K562 (cell line): ENCODE measurements at regions not wholly inside any gene's neighbourhood (a gene's known extent, or its start where the extent isn't known, plus 50 kb on each side); places are given as distances from the start of the nearest gene placed in this dataset.

ENCODE experiments used
- ATAC-seq: fragments of 200-7000 bp; cut with Tn5 transposase; 3 replicates; pipeline ENCODE4 v1.9.1; 2020; ENCODE audit warnings: moderate library complexity
- BruUV-seq: library from RNA; stranded (reverse); fragments of 400-500 nt; replicated peaks from 2 replicates; lab custom pipeline; 2021; lab: Mats Ljungman, UMichigan
- CTCF ChIA-PET: fragments of 300-600 bp; formaldehyde crosslinking; extraction: SDS; loops from one replicate; lab custom pipeline; 2021; ENCODE audit warnings: low intra/inter-chr PET ratio; lab: Yijun Ruan, JAX
- POLR2A ChIA-PET: fragments of 300-600, 350-650 bp; sonication (Branson Sonifier 250); formaldehyde crosslinking; extraction: SDS; loops from one replicate; lab custom pipeline; 2021; ENCODE audit warnings: antibody characterized with exemption, inconsistent platforms; lab: Yijun Ruan, JAX
- DNase-seq, 4 experiments: peaks; one replicate each; pipeline versions ENCODE4 v3.0.0 to v3.0.0-alpha.2; 2011 to 2018; ENCODE audit warnings: low spot score in 3 of 4, mixed read lengths in 3 of 4; ENCODE audit errors: extremely low read depth in 1 of 4
- FAIRE-seq: peaks from 2 replicates; lab custom pipeline; 2011; peaks lifted over from hg19 to GRCh38; lab: Jason Lieb, UNC
- H2AFZ ChIP-seq: 2 replicates; pipeline ENCODE4 v1.6.0; 2011; ENCODE audit warnings: low read depth, low read length, control low read depth, inconsistent platforms
- H3K27ac ChIP-seq: fragments of 200-600 bp; 3 replicates; pipeline ENCODE4 v1.8.0; 2011; ENCODE audit warnings: low read depth, mild to moderate bottlenecking, control low read depth, inconsistent platforms, low read length, moderate library complexity, mixed read lengths; ENCODE audit errors: extremely low read depth
- H3K27me3 ChIP-seq, 2 experiments: fragments of 300-600 bp in 1 of 2; 2 replicates in 1 of 2; 3 replicates in 1 of 2; pipeline versions ENCODE4 v1.6.0 to v1.8.0; 2011; ENCODE audit warnings: inconsistent platforms in 2 of 2, low read length in 2 of 2, mild to moderate bottlenecking in 1 of 2, mixed read lengths in 1 of 2, moderate library complexity in 1 of 2; ENCODE audit not compliant: control insufficient read depth in 2 of 2, insufficient read depth in 2 of 2
- H3K36me3 ChIP-seq: fragments of 300-600 bp; 3 replicates; pipeline ENCODE4 v1.8.0; 2011; ENCODE audit warnings: mild to moderate bottlenecking, low read length, inconsistent platforms; ENCODE audit not compliant: control insufficient read depth, insufficient read depth
- H3K4me1 ChIP-seq, 2 experiments: fragments of 200-600 bp in 1 of 2; replicated peaks in 1 of 2; 2 replicates in 1 of 2; 3 replicates in 1 of 2; pipeline versions ENCODE4 v1.5.1 to v1.8.0; 2011; ENCODE audit warnings: inconsistent platforms in 2 of 2, low read length in 2 of 2, mild to moderate bottlenecking in 1 of 2, mixed read lengths in 1 of 2, moderate library complexity in 1 of 2; ENCODE audit not compliant: control insufficient read depth in 2 of 2, insufficient read depth in 2 of 2
- H3K4me2 ChIP-seq: 2 replicates; pipeline ENCODE4 v1.6.1; 2011; ENCODE audit warnings: low read length, control low read depth, inconsistent platforms, mixed read lengths; ENCODE audit not compliant: insufficient read depth
- H3K4me3 ChIP-seq: fragments of 200-600 bp; sonication (generic), shearing (Covaris generic); 2 replicates; pipeline ENCODE4 v1.5.1; 2016; ENCODE audit warnings: control low read depth, inconsistent platforms
- H3K79me2 ChIP-seq: fragments of 200-600 bp; 3 replicates; pipeline ENCODE4 v1.8.0; 2011; ENCODE audit warnings: low read length, inconsistent platforms; ENCODE audit not compliant: control insufficient read depth, insufficient read depth
- H3K9ac ChIP-seq, 2 experiments: 2 replicates each; pipeline versions ENCODE4 v1.6.0 to v1.6.1; 2011; ENCODE audit warnings: low read depth in 2 of 2, low read length in 2 of 2, control low read depth in 1 of 2, inconsistent platforms in 1 of 2, mild to moderate bottlenecking in 1 of 2, mixed read lengths in 1 of 2; ENCODE audit not compliant: insufficient read depth in 1 of 2
- H3K9me1 ChIP-seq: one replicate; pipeline ENCODE4 v1.6.0; 2011; ENCODE audit warnings: inconsistent platforms, mild to moderate bottlenecking, low read length, moderate library complexity; ENCODE audit not compliant: control insufficient read depth, insufficient read depth
- H3K9me3 ChIP-seq: replicated peaks from 2 replicates; pipeline ENCODE4 v1.5.1; 2011; ENCODE audit warnings: low read depth, low read length, inconsistent platforms; ENCODE audit not compliant: control insufficient read depth, insufficient read depth
- H4K20me1 ChIP-seq: replicated peaks from 2 replicates; pipeline ENCODE4 v1.6.1; 2011; ENCODE audit warnings: low read length, inconsistent platforms, mixed read lengths; ENCODE audit not compliant: control insufficient read depth, insufficient read depth
- BRCA1 ChIP-seq, 2 experiments: fragments of 450-650 bp in 1 of 2; sonication (generic) in 1 of 2; formaldehyde crosslinking in 1 of 2; IDR thresholded peaks; 2 replicates each; pipeline versions ENCODE4 v1.5.0 to v1.6.1; 2017 to 2020; ENCODE audit warnings: mild to moderate bottlenecking in 1 of 2, missing genetic modification reagents in 1 of 2
- EZH2 ChIP-seq: IDR thresholded peaks from 2 replicates; pipeline ENCODE4 v1.6.1; 2012; ENCODE audit warnings: low read depth, mild to moderate bottlenecking, inconsistent platforms, low read length, borderline replicate concordance
- FOSL1 ChIP-seq: fragments of 200-800 bp; sonication (Bioruptor generic); conservative IDR thresholded peaks from 2 replicates; pipeline ENCODE4 v1.6.1; 2016; ENCODE audit warnings: missing genetic modification characterization, missing compliant biosample characterization
- OTX1 ChIP-seq: fragments of 450-650 bp; formaldehyde crosslinking; IDR thresholded peaks from 2 replicates; pipeline ENCODE4 v1.4.0; 2022; ENCODE audit warnings: mild to moderate bottlenecking
- PRPF4 ChIP-seq: fragments of 200-400 bp; formaldehyde crosslinking; IDR thresholded peaks from one replicate; pipeline ENCODE4 v1.6.1; 2017; ENCODE audit warnings: low read length, low read depth, mild to moderate bottlenecking; ENCODE audit not compliant: insufficient read depth, poor library complexity, severe bottlenecking
- SMARCA4 ChIP-seq: fragments of 450-650 bp; IDR thresholded peaks from 2 replicates; pipeline ENCODE4 v1.6.1; 2016
- ZBTB1 ChIP-seq: sonication (generic); formaldehyde crosslinking; IDR thresholded peaks from 2 replicates; pipeline ENCODE4 v1.8.1; 2023; ENCODE audit warnings: missing genetic modification reagents, low read depth, mild to moderate bottlenecking, borderline replicate concordance
- ZNF561 ChIP-seq: fragments of 450-650 bp; formaldehyde crosslinking; conservative IDR thresholded peaks from 2 replicates; pipeline ENCODE4 v1.4.0; 2020; ENCODE audit warnings: mild to moderate bottlenecking, moderate library complexity
- ZNF785 ChIP-seq: fragments of 250-450 bp; sonication (Bioruptor Pico); IDR thresholded peaks from 2 replicates; pipeline ENCODE4 v1.4.0; 2020; ENCODE audit warnings: mild to moderate bottlenecking
- WGBS: fragments of 100-300 bp; shearing (Covaris generic); methylation state at CpG from one replicate; pipeline ENCODE4 v1.1.6; 2016; ENCODE audit warnings: low coverage, mixed read lengths; ENCODE audit not compliant: insufficient coverage; ENCODE audit errors: missing lambda C conversion rate; 5-methylcytosine and 5-hydroxymethylcytosine counted together
- in situ Hi-C: fragments of 300-500 bp; cut with MboI; formaldehyde crosslinking; loops from 4 replicates; pipeline ENCODE4 v1.15.0; 2018; ENCODE audit warnings: inconsistent platforms, mixed read lengths
- intact Hi-C: fragments of 100-400 bp; cut with micrococcal nuclease; formaldehyde crosslinking; loops from 2 replicates; pipeline ENCODE4 v1.14.2; 2022
- TF ChIP-seq, protein P1 (sequence below), 3 experiments: fragments of 200-800 bp in 1 of 3; fragments of 250-450 bp in 1 of 3; fragments of 450-650 bp in 1 of 3; sonication (Bioruptor Pico) in 1 of 3; sonication (Bioruptor generic) in 1 of 3; formaldehyde crosslinking in 1 of 3; IDR thresholded peaks; 2 replicates each; pipeline versions ENCODE4 v1.6.1 to v1.8.0; 2016 to 2022; ENCODE audit warnings: mild to moderate bottlenecking in 2 of 3, missing genetic modification characterization in 2 of 3, missing compliant biosample characterization in 1 of 3, moderate library complexity in 1 of 3
- TF ChIP-seq, protein P2 (sequence below): fragments of 250-450 bp; sonication (Bioruptor Pico); IDR thresholded peaks from 2 replicates; pipeline ENCODE4 v1.4.0; 2020
- TF ChIP-seq, protein P3 (sequence below): sonication (generic); formaldehyde crosslinking; IDR thresholded peaks from 2 replicates; pipeline ENCODE4 v1.8.1; 2023; ENCODE audit warnings: mild to moderate bottlenecking, missing genetic modification reagents

DNA sequence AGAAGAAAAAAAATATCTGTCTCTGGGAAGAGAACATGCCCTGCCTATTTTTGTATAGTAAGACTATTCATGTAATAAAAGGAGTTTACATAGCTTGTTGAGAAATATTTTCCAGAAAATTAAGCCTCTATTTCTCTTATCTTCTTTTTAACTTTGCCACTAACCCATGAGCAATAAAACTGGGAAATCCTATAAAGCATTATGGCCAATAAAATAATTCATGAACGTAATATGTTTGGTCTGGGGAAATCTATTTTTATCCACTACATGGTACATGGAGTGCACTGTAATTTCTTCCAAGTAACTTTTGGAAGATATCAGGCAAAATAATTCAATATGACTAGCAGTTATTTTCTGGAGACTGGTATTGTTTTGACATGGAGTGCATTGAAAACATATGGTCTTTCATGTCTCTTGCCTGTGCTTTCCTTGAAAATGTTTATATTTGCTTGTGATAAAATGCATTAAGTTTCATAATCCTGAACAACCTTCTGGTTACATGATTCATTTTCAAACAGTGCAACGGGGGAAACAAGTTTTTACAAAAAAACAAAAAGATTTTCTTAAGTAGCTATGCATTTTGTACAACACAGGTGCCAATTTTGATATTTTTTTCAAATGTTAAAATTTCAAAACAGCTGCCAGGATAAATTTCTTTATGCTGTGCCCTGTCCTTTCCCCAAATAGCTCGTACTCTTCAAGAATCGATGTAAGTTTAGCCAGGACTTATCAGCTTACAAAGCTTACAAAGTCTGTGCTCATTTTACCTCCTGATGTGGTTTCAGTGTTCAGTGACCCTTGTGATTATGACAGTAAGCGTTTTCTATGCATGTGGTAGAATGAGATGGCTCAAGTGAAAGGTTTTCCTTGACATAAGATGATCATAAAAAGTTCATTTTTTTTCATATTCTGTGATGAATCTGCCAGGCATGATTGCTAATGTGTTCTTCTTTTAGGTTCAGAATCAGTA lies 194.5 kb downstream of the UBE2E3 start (continued):
- TF ChIP-seq EZH2: no peak

DNA sequence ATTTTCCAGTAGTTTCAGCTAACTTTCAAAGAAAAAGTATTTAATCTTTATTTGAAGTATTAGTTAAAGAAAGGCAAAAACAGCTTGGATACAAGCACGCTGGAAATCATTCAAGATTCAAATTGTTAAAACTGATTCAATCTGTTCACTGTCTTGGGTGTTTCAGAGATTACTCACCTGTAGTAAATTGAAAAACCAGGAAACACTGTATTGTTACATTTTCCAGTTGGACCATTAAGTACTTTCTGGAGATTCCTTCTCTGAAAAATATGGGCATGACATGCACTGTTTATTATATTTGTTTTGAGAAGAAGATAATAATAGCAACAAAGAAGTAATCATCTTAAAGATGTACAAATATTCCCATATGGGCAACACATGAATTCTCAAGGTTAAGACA lies 196.1 kb downstream of the UBE2E3 start:
- FAIRE-seq: no peak
- Histone ChIP-seq H3K36me3 (no peaks in the 10 kb centered on the region), H3K9me1 (no peaks in the 10 kb centered on the region), H4K20me1 (no peaks in the 10 kb centered on the region), H3K79me2 (no peaks in the 10 kb centered on the region), H3K9me3 (no peaks in the 10 kb centered on the region), H3K27ac (no peak overlapping the region), H2AFZ (no peak overlapping the region), H3K4me2 (no peak overlapping the region), H3K27me3 (no peaks in the 10 kb centered on the region), H3K4me3 (no peak overlapping the region), H3K9ac (no peak overlapping the region), H3K4me1 (no peaks in the 10 kb centered on the region)
- in situ Hi-C loops (no loop called here), intact Hi-C loops (no loop called here)
- BruUV-seq: no TSS peak
- no peak for DNase-seq
- CTCF ChIA-PET: no interaction called here
- no peak for ATAC-seq
- WGBS: 0% methylated on average over 1 of the region's 1 CpG
- POLR2A ChIA-PET: no interaction called here
- TF ChIP-seq, protein P1, sequence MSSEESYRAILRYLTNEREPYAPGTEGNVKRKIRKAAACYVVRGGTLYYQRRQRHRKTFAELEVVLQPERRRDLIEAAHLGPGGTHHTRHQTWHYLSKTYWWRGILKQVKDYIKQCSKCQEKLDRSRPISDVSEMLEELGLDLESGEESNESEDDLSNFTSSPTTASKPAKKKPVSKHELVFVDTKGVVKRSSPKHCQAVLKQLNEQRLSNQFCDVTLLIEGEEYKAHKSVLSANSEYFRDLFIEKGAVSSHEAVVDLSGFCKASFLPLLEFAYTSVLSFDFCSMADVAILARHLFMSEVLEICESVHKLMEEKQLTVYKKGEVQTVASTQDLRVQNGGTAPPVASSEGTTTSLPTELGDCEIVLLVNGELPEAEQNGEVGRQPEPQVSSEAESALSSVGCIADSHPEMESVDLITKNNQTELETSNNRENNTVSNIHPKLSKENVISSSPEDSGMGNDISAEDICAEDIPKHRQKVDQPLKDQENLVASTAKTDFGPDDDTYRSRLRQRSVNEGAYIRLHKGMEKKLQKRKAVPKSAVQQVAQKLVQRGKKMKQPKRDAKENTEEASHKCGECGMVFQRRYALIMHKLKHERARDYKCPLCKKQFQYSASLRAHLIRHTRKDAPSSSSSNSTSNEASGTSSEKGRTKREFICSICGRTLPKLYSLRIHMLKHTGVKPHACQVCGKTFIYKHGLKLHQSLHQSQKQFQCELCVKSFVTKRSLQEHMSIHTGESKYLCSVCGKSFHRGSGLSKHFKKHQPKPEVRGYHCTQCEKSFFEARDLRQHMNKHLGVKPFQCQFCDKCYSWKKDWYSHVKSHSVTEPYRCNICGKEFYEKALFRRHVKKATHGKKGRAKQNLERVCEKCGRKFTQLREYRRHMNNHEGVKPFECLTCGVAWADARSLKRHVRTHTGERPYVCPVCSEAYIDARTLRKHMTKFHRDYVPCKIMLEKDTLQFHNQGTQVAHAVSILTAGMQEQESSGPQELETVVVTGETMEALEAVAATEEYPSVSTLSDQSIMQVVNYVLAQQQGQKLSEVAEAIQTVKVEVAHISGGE (CRISPR knock-in tag; IDR thresholded peaks at IDR 0.05): no peak
- TF ChIP-seq, protein P2, sequence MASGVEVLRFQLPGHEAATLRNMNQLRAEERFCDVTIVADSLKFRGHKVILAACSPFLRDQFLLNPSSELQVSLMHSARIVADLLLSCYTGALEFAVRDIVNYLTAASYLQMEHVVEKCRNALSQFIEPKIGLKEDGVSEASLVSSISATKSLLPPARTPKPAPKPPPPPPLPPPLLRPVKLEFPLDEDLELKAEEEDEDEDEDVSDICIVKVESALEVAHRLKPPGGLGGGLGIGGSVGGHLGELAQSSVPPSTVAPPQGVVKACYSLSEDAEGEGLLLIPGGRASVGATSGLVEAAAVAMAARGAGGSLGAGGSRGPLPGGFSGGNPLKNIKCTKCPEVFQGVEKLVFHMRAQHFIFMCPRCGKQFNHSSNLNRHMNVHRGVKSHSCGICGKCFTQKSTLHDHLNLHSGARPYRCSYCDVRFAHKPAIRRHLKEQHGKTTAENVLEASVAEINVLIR (CRISPR knock-in tag): no peak
- TF ChIP-seq BRCA1 (IDR thresholded peaks at IDR 0.05): no peak
- no peak for TF ChIP-seq BRCA1 (CRISPR knock-in tag; IDR thresholded peaks at IDR 0.05)
- TF ChIP-seq, protein P3, sequence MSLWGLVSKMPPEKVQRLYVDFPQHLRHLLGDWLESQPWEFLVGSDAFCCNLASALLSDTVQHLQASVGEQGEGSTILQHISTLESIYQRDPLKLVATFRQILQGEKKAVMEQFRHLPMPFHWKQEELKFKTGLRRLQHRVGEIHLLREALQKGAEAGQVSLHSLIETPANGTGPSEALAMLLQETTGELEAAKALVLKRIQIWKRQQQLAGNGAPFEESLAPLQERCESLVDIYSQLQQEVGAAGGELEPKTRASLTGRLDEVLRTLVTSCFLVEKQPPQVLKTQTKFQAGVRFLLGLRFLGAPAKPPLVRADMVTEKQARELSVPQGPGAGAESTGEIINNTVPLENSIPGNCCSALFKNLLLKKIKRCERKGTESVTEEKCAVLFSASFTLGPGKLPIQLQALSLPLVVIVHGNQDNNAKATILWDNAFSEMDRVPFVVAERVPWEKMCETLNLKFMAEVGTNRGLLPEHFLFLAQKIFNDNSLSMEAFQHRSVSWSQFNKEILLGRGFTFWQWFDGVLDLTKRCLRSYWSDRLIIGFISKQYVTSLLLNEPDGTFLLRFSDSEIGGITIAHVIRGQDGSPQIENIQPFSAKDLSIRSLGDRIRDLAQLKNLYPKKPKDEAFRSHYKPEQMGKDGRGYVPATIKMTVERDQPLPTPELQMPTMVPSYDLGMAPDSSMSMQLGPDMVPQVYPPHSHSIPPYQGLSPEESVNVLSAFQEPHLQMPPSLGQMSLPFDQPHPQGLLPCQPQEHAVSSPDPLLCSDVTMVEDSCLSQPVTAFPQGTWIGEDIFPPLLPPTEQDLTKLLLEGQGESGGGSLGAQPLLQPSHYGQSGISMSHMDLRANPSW (CRISPR knock-in tag): no peak
- no peak for TF ChIP-seq ZNF561 (CRISPR knock-in tag)
- TF ChIP-seq ZBTB1: no peak
- TF ChIP-seq OTX1 (CRISPR knock-in tag): no peak
- TF ChIP-seq PRPF4: no peak
- no peak for TF ChIP-seq ZNF785 (CRISPR knock-in tag)
- no peak for TF ChIP-seq SMARCA4
- no peak for TF ChIP-seq FOSL1 (tag)
